ENCODE measurements at regions not wholly inside any gene's neighbourhood (a gene's known extent, or its start where the extent isn't known, plus 50 kb on each side); places are given as distances from the start of the nearest gene placed in this dataset.

- TF ChIP-seq CTCF (IDR thresholded peaks at IDR 0.05; ENCODE audit: low read depth, low read length) (no peak), EZH2phosphoT487 (IDR thresholded peaks at IDR 0.05; ENCODE audit: low read depth) (no peak)
These were observed 404.6 kb downstream of the EFNA5 start for GRCh38 chr5:107266100-107266499.
